ENCODE measurements at regions not wholly inside any gene's neighbourhood (a gene's known extent, or its start where the extent isn't known, plus 50 kb on each side); places are given as distances from the start of the nearest gene placed in this dataset.
"Not testable (repeated sequence)": the region's sequence is repeated elsewhere in the genome, so short reads cannot be mapped to it uniquely, and the experiment has no call there.

DNA sequence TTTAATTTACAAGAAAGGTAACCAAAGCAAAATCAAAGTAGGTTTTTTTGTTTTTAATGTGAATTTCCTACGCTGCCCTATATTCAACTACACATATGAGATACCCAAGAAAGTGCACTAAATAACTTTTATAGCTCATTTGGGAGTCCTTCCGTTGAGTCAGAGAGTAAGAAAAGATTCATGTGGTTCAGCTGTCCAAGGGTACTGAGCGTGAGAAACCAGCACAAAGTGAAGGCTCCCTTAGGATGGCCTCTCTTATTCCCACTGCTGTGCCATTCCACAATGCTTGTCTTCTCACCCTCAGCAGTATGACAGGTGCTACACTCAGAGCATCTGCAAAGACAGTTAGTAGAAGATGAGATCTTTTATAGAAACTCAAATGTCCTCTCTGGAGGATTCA is 85.8 kb upstream of the POMZP3 start:
- H3K27me3 ChIP-seq; intact Hi-C loops (cut with DNase I); H3K9me3 ChIP-seq; DNase-seq; H3K4me3 ChIP-seq; H3K36me3 ChIP-seq; H3K27ac ChIP-seq; ATAC-seq; H3K4me1 ChIP-seq: not testable (repeated sequence)
- 72% methylated on average over 3 of the region's 3 CpGs for WGBS (ENCODE audit: insufficient coverage, low coverage, low lambda C conversion rate, missing lambda C conversion rate)

GRCh38 chr7:76711648-76712047 is 84.6 kb upstream of the POMZP3 start:
- intact Hi-C loops (cut with DNase I); H3K27me3 ChIP-seq; H3K4me3 ChIP-seq; H3K4me1 ChIP-seq; DNase-seq; H3K27ac ChIP-seq; H3K36me3 ChIP-seq; ATAC-seq; H3K9me3 ChIP-seq: not testable (repeated sequence)
- no CpG with 5 or more reads among the region's 2 CpGs for whole genome bisulfite sequencing (ENCODE audit: insufficient coverage, low coverage, low lambda C conversion rate, missing lambda C conversion rate)

GRCh38 chr7:76709703-76710102 is 82.6 kb upstream of the POMZP3 start:
- H3K9me3 ChIP-seq; H3K36me3 ChIP-seq; ATAC-seq; DNase-seq; intact Hi-C loops (cut with DNase I); H3K4me3 ChIP-seq; H3K27ac ChIP-seq; H3K4me1 ChIP-seq; H3K27me3 ChIP-seq: not testable (repeated sequence)
- 29% methylated on average over 1 of the region's 1 CpG for WGBS (ENCODE audit: insufficient coverage, low coverage, low lambda C conversion rate, missing lambda C conversion rate)

- H3K4me3 ChIP-seq; intact Hi-C loops (cut with DNase I); H3K27me3 ChIP-seq; H3K9me3 ChIP-seq; H3K4me1 ChIP-seq; DNase-seq; H3K27ac ChIP-seq; ATAC-seq; H3K36me3 ChIP-seq: not testable (repeated sequence)
- WGBS (ENCODE audit: insufficient coverage, low coverage, low lambda C conversion rate, missing lambda C conversion rate), result 71% methylated on average over 1 of the region's 2 CpGs
These were observed 81.4 kb upstream of the POMZP3 start for GRCh38 chr7:76708446-76708845.

- H3K27ac ChIP-seq; H3K36me3 ChIP-seq; H3K4me3 ChIP-seq; H3K4me1 ChIP-seq; H3K9me3 ChIP-seq; intact Hi-C loops (cut with DNase I); H3K27me3 ChIP-seq; DNase-seq: not testable (repeated sequence)
- ATAC-seq, result peak in 1 of 4 donors; percentile 28
These were observed 76.7 kb upstream of the POMZP3 start for GRCh38 chr7:76703815-76704214.

- WGBS (ENCODE audit: insufficient coverage, low coverage, low lambda C conversion rate, missing lambda C conversion rate), result 78% methylated on average over 2 of the region's 3 CpGs
- H3K36me3 ChIP-seq; DNase-seq; H3K27ac ChIP-seq; ATAC-seq; H3K27me3 ChIP-seq; H3K4me3 ChIP-seq; H3K4me1 ChIP-seq; H3K9me3 ChIP-seq; intact Hi-C loops (cut with DNase I): not testable (repeated sequence)
These were observed 59.2 kb upstream of the POMZP3 start for GRCh38 chr7:76686277-76686676.

DNA sequence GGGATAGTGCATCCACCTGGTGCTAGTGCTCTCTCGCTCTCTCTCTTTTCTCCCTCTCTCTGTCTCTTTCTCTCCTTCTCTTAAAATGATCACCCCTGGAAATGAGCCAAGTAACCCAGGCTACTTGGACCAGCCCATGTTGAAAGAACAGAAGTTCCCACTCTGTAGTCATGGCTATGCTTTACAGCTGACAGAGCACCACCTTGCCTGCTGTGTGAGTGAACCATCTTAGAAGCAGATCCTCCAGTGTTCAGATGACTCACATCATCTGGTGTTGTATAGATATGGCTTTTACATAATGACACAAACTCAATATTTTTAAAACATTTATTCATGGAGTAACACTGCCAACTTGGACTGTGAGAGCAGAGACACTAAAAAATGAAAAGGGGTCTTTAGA is 57.7 kb upstream of the POMZP3 start:
- H3K27ac ChIP-seq; H3K4me1 ChIP-seq; H3K36me3 ChIP-seq; DNase-seq; H3K9me3 ChIP-seq; intact Hi-C loops (cut with DNase I); ATAC-seq; H3K27me3 ChIP-seq; H3K4me3 ChIP-seq: not testable (repeated sequence)
- 100% methylated on average over 1 of the region's 1 CpG for WGBS (ENCODE audit: insufficient coverage, low coverage, low lambda C conversion rate, missing lambda C conversion rate)

- intact Hi-C loops (cut with DNase I); H3K9me3 ChIP-seq; H3K4me1 ChIP-seq; H3K27me3 ChIP-seq; DNase-seq; H3K4me3 ChIP-seq; H3K27ac ChIP-seq; H3K36me3 ChIP-seq; ATAC-seq: not testable (repeated sequence)
- WGBS (ENCODE audit: insufficient coverage, low coverage, low lambda C conversion rate, missing lambda C conversion rate), result 73% methylated on average over 1 of the region's 1 CpG
These were observed 56.6 kb upstream of the POMZP3 start for GRCh38 chr7:76683631-76684030.

DNA sequence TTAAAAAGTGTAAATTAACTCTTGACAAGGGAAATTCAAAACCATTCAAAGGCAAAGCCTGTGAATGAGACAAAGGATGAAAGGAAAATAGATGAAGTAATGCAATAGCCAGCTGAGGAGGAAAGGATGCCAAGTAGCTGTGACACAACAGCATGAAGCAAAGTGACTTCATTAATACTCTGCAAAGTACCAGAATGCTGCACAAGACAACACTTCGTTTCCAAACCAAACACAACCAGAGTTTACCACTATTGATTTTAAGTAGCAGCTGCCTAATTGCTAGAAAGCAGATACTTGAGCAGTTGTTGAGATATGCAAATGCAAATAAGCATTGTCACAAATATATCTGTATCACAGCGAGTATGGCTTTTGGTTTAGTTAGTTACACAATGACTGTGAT is 54.7 kb upstream of the POMZP3 start:
- DNase-seq; intact Hi-C loops (cut with DNase I); H3K27ac ChIP-seq; H3K4me3 ChIP-seq; H3K27me3 ChIP-seq; H3K9me3 ChIP-seq; H3K36me3 ChIP-seq: not testable (repeated sequence)
- WGBS (ENCODE audit: insufficient coverage, low coverage, low lambda C conversion rate, missing lambda C conversion rate), result 13% methylated on average over 2 of the region's 2 CpGs
- peak in 3 of 4 donors; percentile 20 to 66 (median 56) for ATAC-seq
- H3K4me1 ChIP-seq, result peaks cover 0 to 11% (median 5%) of the 10 kb centered on the region in 4 donors

- H3K27ac ChIP-seq; H3K27me3 ChIP-seq; intact Hi-C loops (cut with DNase I); DNase-seq; H3K36me3 ChIP-seq; H3K9me3 ChIP-seq; H3K4me3 ChIP-seq: not testable (repeated sequence)
- ATAC-seq, result peak; percentile 73 to 90 (median 82)
- WGBS (ENCODE audit: insufficient coverage, low coverage, low lambda C conversion rate, missing lambda C conversion rate), result 20% methylated on average over 2 of the region's 2 CpGs
- peaks cover 0 to 11% (median 5%) of the 10 kb centered on the region in 4 donors for H3K4me1 ChIP-seq
These were observed 52.1 kb upstream of the POMZP3 start for GRCh38 chr7:76679174-76679573.

DNA sequence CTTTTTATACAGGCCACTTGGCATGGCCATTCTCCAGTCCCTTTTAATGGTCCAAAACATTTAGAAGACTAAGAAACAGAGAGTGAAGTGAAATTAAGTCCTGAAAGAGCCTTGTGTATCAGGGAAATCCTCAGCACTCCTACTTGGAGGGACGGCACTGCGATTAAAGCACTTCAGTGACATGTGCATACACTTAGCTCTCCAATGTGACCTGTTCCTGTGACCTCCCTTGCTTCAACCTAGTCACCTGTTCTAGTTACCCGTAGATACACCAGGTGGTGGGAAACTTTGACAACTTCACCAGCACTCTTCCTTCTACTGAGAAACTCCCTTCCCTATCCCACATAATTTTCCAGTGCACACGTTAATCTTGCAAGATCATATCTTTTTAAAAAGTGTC is 51.4 kb upstream of the POMZP3 start:
- H3K27ac ChIP-seq; intact Hi-C loops (cut with DNase I); H3K9me3 ChIP-seq; H3K4me3 ChIP-seq; H3K27me3 ChIP-seq; H3K36me3 ChIP-seq; DNase-seq: not testable (repeated sequence)
- ATAC-seq, result peak in 1 of 4 donors; percentile 9
- H3K4me1 ChIP-seq, result peaks cover 0 to 11% (median 5%) of the 10 kb centered on the region in 4 donors
- WGBS (ENCODE audit: insufficient coverage, low coverage, low lambda C conversion rate, missing lambda C conversion rate), result 23% methylated on average over 2 of the region's 4 CpGs

GRCh38 chr7:76676890-76677289 is 49.8 kb upstream of the POMZP3 start:
- peak in 1 of 4 donors; percentile 36 for ATAC-seq
- H3K27me3 ChIP-seq; H3K9me3 ChIP-seq; DNase-seq; intact Hi-C loops (cut with DNase I); H3K27ac ChIP-seq; H3K4me3 ChIP-seq; H3K36me3 ChIP-seq: not testable (repeated sequence)
- peaks cover 0 to 11% (median 5%) of the 10 kb centered on the region in 4 donors for H3K4me1 ChIP-seq
- 89% methylated on average over 1 of the region's 1 CpG for WGBS (ENCODE audit: insufficient coverage, low coverage, low lambda C conversion rate, missing lambda C conversion rate)

Data from right lobe of liver (tissue), 6 donors.